IPS-15b (cell line): ENCODE measurements at regions not wholly inside any gene's neighbourhood (a gene's known extent, or its start where the extent isn't known, plus 50 kb on each side); places are given as distances from the start of the nearest gene placed in this dataset.
"Not testable (repeated sequence)": the region's sequence is repeated elsewhere in the genome, so short reads cannot be mapped to it uniquely, and the experiment has no call there.

ENCODE experiments used
- H3K27me3 ChIP-seq: one replicate; pipeline ENCODE4 v1.6.1; 2013; ENCODE audit warnings: low read length; ENCODE audit not compliant: control insufficient read depth, insufficient read depth
- H3K36me3 ChIP-seq: one replicate; pipeline ENCODE4 v1.6.1; 2013; ENCODE audit warnings: low read length; ENCODE audit not compliant: control insufficient read depth, insufficient read depth
- H3K4me1 ChIP-seq: one replicate; pipeline ENCODE4 v1.6.1; 2013; ENCODE audit warnings: mild to moderate bottlenecking, low read length; ENCODE audit not compliant: control insufficient read depth, insufficient read depth
- H3K4me3 ChIP-seq: one replicate; pipeline ENCODE4 v1.5.1; 2013; ENCODE audit warnings: low read depth, low read length
- H3K9ac ChIP-seq: one replicate; pipeline ENCODE4 v1.6.1; 2013; ENCODE audit warnings: low read depth, mild to moderate bottlenecking, low read length
- H3K9me3 ChIP-seq: one replicate; pipeline ENCODE4 v1.6.1; 2013; ENCODE audit warnings: mild to moderate bottlenecking, low read length; ENCODE audit not compliant: control insufficient read depth, insufficient read depth

DNA sequence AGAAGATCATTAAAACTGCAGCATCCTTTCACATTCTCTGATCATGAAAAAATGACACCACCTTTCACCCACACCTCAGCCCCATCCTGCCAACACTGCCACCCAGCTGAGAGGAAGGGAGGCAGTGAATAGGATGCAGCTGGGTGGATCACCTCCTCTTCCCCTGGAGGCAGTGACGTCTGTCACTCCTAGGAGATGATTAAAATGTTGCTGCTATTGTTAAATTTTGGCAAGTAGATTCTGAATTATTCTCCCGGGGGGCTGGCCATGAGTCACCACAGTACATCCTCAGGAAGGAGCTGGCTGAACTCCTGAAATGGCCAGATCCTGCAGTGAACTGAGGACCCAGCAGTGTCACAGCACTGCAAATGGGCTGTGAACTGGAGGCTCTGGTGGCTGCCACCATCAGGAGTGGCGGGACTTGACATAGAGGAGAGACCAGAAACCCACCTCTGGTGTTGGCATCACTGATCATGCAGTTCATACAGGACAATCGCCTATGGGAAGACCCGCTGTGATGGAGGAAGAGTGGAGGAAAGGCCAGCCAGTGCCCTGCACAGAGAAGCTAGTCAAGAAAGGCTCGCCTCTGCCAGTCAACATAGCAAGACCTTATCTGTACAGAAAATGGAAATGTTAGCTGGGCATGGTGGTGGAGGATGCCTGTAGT is 199.1 kb downstream of the FAM43A start:
- Histone ChIP-seq H3K9me3 (no peaks in the 10 kb centered on the region), H3K4me1 (no peaks in the 10 kb centered on the region), H3K36me3 (no peaks in the 10 kb centered on the region)

DNA sequence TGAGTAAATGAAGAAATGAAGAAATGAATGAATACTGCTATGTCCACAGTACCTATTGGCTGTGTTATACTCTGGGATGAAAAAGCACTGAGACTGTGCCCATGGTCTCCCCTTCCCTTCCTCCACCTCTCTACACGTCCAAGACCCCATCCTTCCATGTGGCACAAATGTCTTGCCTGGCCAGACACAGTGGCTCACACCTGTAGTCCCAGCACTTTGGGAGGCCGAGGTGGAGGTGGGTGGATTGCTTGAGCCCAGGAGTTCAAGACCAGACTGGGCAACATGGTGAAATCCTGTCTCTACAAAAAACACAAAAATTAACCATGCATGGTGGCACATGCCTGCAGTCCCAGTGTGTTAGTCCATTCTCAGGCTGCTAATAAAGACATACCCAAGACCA is 200.1 kb downstream of the FAM43A start:
- Histone ChIP-seq H3K9ac (no peak overlapping the region), H3K9me3 (no peaks in the 10 kb centered on the region), H3K36me3 (no peaks in the 10 kb centered on the region), H3K4me3 (no peak overlapping the region), H3K4me1 (no peaks in the 10 kb centered on the region), H3K27me3 (no peaks in the 10 kb centered on the region)

More for the DNA sequence above, 199.1 kb downstream of the FAM43A start:
- no peaks in the 10 kb centered on the region for H3K27me3 ChIP-seq
- no peak overlapping the region for H3K9ac ChIP-seq
- no peak overlapping the region for H3K4me3 ChIP-seq

DNA sequence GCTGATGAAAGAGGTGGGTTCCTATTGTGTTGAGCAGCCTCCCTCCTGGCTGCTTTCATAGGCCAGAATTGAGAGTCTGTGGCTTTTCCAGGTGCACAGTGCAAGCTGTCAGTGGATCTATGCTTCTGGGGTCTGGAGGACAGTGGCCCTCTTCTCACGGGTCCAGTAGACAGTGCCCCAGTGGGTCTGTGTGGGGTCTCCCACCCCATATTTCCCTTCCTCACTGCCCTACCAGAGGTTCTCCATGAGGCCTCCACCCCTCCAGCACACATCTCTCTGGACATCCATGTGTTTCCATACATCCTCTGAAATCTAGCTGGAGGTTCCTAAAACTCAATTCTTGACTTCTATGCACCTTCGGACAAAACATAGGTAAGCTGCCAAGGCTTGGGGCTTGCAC is 201.2 kb downstream of the FAM43A start:
- Histone ChIP-seq H3K9ac (no peak overlapping the region), H3K4me3 (no peak overlapping the region), H3K4me1 (no peaks in the 10 kb centered on the region), H3K27me3 (no peaks in the 10 kb centered on the region), H3K9me3 (no peaks in the 10 kb centered on the region), H3K36me3 (no peaks in the 10 kb centered on the region)

DNA sequence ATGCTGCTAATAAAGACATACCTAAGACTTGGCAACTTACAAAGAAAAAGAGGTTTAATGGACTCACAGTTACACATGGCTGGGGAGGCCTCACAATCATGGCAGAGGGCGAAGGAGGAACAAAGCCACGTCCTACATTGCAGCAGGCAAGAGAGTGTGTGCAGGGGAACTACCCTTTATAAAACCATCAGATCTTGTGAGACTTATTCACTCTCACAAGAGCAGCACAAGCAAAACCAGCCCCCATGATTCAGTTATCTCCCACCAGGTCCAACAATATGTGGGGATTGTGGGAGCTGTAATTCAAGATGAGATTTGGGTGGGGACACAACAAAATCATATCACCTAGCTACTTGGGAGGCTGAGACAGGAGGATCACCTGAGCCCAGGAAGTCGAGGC is 202.4 kb downstream of the FAM43A start:
- H3K27me3 ChIP-seq, H3K9me3 ChIP-seq, H3K9ac ChIP-seq, H3K4me1 ChIP-seq, H3K4me3 ChIP-seq, H3K36me3 ChIP-seq: not testable (repeated sequence)

DNA sequence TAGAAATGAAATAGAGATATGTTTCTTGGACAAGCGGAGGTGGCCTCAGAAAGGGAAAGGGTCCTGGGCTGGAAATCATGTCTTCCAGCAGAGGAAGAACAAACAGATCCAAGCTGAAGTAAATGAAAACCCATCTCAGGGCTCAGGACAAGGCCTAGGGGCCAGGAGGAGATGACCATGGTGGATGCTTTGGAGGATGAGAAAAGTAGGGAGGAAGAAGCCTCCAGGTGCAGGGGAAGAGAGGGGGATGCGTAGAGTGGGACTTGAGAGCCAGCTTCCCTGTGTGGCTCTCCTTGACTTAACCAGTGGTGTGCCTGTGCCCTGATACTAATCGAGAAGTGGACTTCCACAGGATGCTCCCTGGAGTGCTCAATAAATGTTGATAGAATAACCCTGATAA is 203.2 kb downstream of the FAM43A start:
- no peak overlapping the region for H3K9ac ChIP-seq
- H3K4me3 ChIP-seq, result no peak overlapping the region
- no peaks in the 10 kb centered on the region for H3K27me3 ChIP-seq
- no peaks in the 10 kb centered on the region for H3K36me3 ChIP-seq
- H3K4me1 ChIP-seq, result no peaks in the 10 kb centered on the region
- no peaks in the 10 kb centered on the region for H3K9me3 ChIP-seq

DNA sequence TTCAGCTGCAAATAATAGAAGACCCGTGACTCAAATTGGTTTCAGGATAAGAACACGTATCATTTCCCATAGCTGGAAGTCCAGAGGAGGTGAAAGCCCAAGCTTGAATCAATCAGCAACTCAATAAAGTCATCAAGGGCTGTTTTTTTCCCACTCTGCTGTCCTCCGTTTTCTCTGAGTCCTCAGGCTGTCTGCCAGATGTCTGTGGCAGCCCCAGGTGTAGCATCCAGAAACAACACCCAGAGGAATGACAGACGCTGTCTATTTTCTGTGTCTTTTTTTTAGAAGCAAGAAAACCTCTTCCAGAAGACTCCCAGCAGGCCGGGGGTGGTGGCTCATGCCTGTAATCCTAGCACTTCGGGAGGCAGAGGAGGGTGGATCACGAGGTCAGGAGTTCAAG is 204.4 kb downstream of the FAM43A start:
- Histone ChIP-seq H3K9ac (no peak overlapping the region), H3K36me3 (no peaks in the 10 kb centered on the region), H3K27me3 (no peaks in the 10 kb centered on the region), H3K4me1 (no peaks in the 10 kb centered on the region), H3K9me3 (no peaks in the 10 kb centered on the region), H3K4me3 (no peak overlapping the region)

DNA sequence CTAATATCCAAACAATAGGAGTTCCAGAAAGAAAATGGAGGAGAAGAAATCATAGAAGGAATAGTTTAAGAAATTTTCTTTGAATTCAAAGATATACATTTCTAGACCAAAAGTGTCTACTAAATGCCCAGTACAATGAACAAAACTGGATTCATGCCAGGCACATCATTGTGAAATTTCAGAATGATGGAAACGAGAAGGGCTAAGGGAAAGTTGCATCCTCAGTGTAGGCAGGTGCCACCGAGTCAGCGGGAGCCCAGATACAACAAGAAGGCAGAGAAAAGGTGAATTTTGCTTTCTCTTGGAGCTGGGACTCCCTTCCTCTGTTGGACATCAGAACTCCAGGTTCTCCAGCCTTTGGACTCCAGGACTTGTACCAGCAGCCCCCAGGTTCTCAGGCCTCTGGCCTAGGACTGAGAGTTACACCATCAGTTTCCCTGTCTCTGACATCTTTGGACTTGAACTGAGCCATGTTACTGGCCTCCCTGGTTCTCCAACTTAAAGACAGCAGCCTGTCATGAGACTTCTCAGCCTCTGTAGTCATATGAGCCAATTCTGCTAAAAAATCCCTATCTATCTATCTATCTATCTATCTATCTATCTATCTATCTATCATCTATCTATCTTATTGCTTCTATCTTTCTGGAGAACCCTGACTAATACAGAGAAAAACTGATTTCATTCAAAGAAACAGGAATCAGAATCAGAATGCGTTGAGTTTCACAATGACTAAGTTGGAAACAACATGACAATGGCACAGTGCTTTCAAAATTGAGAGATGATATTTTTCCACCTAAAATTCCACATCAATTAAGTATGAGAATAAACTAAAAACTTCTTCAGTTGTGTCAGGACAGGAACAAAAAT is 207.7 kb downstream of the FAM43A start:
- Histone ChIP-seq H3K9me3 (no peaks in the 10 kb centered on the region), H3K36me3 (no peaks in the 10 kb centered on the region), H3K4me3 (no peak overlapping the region), H3K9ac (no peak overlapping the region), H3K27me3 (no peaks in the 10 kb centered on the region), H3K4me1 (no peaks in the 10 kb centered on the region)

DNA sequence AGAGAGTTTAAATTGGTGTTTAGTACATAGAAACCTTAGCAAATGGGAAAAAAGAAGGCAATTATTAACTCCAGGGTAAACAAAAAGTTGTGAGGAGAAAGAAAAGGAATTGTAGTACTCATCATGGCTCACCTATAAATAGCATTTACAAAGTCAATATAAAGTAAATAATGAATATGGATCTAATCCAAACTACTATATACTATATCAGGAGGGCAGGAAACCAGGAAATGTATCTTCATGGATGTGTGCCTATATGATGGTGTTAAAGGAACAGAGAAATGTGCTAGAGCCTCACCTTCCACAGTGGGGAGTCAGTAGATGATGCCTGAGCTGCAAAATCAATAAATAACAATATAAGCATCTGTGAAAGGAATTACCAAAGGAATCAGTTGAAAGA is 208.9 kb downstream of the FAM43A start:
- no peaks in the 10 kb centered on the region for H3K27me3 ChIP-seq
- no peak overlapping the region for H3K4me3 ChIP-seq
- no peaks in the 10 kb centered on the region for H3K4me1 ChIP-seq
- no peak overlapping the region for H3K9ac ChIP-seq
- no peaks in the 10 kb centered on the region for H3K36me3 ChIP-seq
- no peaks in the 10 kb centered on the region for H3K9me3 ChIP-seq

DNA sequence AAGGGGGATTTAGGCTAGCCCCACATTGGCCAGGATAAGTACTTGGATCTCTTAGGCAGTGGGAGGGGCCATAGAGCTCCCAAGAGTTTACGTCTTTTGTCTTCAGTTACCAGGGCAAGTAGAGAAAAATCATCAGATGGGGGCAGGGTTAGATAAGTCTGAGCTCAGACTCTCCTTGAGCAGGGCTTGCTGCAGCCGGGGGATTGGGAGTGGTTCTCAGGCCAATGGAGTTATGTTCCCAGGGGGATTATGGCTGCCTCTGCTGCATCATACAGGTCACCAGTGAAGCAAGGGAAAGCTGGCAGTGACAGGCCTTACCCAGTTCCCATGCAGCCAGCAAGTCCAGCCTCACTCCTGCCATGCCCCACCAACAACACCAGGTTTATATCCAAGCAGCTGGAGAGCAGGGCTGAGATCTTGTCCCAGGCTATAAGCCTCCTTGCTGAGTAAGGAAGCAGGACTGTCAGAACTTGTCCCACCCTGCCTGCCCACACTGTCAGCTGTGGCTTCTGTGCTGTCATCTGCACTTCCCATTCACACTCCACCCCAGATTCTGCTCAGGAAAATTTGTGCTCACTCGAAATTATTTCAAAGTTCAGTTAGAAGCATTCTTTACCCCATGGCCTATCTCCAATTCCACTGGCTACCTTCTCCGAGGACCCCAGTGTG is 215.3 kb downstream of the FAM43A start:
- Histone ChIP-seq H3K9ac (no peak overlapping the region), H3K4me1 (no peaks in the 10 kb centered on the region), H3K27me3 (no peaks in the 10 kb centered on the region), H3K4me3 (no peak overlapping the region), H3K36me3 (no peaks in the 10 kb centered on the region), H3K9me3 (peaks cover 7% of the 10 kb centered on the region)

DNA sequence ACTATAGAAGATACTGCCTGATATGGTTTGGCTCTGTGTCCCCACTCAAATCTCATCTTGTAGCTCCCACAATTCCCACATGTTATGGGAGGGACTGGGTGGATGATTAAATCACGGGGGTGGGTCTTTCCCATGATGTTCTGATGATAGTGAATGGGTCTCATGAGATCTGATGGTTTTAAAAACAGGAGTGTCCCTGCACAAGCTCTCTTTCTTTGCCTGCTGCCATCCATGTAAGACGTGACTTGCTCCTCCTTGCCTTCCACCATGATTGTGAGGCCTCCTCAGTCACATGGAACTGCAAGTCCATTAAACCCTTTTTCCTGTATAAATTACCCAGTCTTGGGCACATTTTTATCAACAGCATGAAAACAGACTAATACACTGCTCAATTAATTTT is 217.8 kb downstream of the FAM43A start:
- H3K9me3 ChIP-seq, H3K4me1 ChIP-seq, H3K36me3 ChIP-seq, H3K27me3 ChIP-seq, H3K9ac ChIP-seq, H3K4me3 ChIP-seq: not testable (repeated sequence)

DNA sequence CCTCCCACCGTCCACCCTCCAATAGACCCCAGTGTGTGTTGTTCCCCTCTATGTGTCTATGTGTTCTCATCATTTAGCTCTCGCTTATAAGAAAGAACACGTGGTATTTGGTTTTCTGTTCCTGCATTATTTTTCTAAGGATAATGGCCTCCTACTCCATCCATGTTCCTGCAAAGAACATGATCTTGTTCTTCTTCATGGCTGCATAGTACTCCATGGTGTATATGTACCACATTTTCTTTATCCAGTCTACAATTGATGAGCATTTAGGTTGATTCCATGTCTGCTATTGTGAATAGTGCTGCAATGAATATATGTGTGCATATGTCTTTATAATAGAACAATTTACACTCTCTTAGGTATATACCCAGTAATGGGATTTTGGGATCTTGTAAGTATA is 219.3 kb downstream of the FAM43A start:
- not testable (repeated sequence) for H3K36me3 ChIP-seq, H3K4me1 ChIP-seq

DNA sequence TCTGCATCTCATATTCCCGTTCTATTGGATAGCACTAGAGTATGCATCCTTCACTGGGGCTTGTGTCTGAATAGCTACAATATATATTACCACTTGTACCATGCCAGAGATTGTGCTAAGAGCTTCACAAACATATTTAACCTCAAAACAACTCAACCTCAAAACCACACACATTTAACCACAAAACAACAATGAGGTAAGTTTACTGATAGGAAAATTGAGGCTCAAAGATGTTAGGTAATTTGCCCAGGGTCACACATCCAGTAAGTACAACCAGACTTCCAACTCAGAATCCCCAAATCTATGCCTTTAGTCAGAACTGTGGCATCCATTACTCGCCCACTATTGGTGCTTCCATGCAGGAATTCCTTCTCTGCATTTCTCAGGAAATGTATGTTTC is 220.0 kb downstream of the FAM43A start:
- Histone ChIP-seq H3K27me3 (no peaks in the 10 kb centered on the region), H3K4me3 (no peak overlapping the region), H3K9me3 (peaks cover 7% of the 10 kb centered on the region), H3K4me1 (no peaks in the 10 kb centered on the region), H3K36me3 (no peaks in the 10 kb centered on the region), H3K9ac (no peak overlapping the region)

More for the DNA sequence above, 219.3 kb downstream of the FAM43A start:
- H3K27me3 ChIP-seq, H3K9ac ChIP-seq, H3K4me3 ChIP-seq, H3K9me3 ChIP-seq: not testable (repeated sequence)
